PC-3 (cell line): ENCODE measurements at regions not wholly inside any gene's neighbourhood (a gene's known extent, or its start where the extent isn't known, plus 50 kb on each side); places are given as distances from the start of the nearest gene placed in this dataset.

Experiments
- CTCF ChIP-seq: fragments of 300-600 bp; sonication (generic); conservative IDR thresholded peaks from 2 replicates; pipeline ENCODE4 v1.5.1; 2017; ENCODE audit warnings: antibody characterized with exemption, low read depth, mild to moderate bottlenecking, low read length
- EZH2phosphoT487 ChIP-seq: fragments of 300-600 bp; sonication (generic); IDR thresholded peaks from 2 replicates; pipeline ENCODE4 v1.6.1; 2018; ENCODE audit warnings: mild to moderate bottlenecking, antibody characterized with exemption, low read length, borderline replicate concordance

DNA sequence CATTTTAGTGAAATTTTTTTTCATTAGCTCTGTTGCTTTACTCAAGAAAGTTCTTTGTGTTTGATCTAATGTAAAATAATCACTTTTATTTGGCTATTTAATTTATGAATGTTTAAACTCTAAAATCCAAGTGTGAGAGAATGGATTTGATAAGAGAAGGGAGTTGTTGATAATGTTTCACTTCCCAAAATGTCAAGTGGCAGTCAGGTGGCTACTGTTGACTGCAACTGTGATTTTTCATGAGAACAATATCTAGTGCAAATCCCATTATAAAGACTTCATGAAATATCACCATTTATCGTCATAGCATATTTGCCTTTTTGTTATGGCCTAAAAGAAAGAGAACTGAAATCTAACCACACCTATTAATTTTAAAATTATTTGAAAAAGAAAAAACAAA, 118.3 kb upstream of the SNX2 start:
- TF ChIP-seq CTCF (no peak), EZH2phosphoT487 (no peak)
